Right lobe of liver (tissue), 4 donors: ENCODE measurements at regions not wholly inside any gene's neighbourhood (a gene's known extent, or its start where the extent isn't known, plus 50 kb on each side); places are given as distances from the start of the nearest gene placed in this dataset.

Experiments used
- POLR2A ChIP-seq: fragments of 450-650 bp; IDR thresholded peaks from one replicate; pipeline ENCODE4 v1.6.1; 2017; ENCODE audit warnings: antibody characterized with exemption, mild to moderate bottlenecking
- TF ChIP-seq, protein P1 (sequence below), 4 donors: fragments of 200-600 bp in 3 of 4; fragments of 450-650 bp in 1 of 4; IDR thresholded peaks; one replicate each; pipeline versions ENCODE4 v1.5.1 to v1.8.0; 2016 to 2022; ENCODE audit warnings: antibody characterized with exemption in 4 of 4, mild to moderate bottlenecking in 2 of 4
- donor health status: DM: no; HTN: no; CAD: no.
- donor health status: DM: no; HTN: no; CAD: no.
- donor health status: DM: no; HTN: yes; CAD: no.

DNA sequence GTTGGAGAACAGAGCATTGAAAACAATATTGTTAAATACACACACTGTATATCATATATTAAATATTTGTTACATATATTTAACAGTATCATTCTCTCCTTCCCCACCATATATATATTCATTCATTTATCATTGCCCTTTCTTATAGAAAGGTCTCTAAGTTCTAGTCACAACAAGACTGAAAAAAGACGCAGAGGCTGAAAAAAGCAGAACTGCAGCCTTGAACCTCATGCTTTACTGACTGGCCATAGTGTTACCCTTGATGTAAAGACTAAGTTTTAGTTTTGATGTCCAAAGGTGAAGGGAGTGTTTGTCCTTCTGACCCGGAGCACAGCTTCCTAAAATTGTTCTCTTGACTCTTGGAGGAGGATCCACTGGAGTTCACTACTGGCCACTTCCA, 247.9 kb downstream of the PTEN start:
- TF ChIP-seq, protein P1, sequence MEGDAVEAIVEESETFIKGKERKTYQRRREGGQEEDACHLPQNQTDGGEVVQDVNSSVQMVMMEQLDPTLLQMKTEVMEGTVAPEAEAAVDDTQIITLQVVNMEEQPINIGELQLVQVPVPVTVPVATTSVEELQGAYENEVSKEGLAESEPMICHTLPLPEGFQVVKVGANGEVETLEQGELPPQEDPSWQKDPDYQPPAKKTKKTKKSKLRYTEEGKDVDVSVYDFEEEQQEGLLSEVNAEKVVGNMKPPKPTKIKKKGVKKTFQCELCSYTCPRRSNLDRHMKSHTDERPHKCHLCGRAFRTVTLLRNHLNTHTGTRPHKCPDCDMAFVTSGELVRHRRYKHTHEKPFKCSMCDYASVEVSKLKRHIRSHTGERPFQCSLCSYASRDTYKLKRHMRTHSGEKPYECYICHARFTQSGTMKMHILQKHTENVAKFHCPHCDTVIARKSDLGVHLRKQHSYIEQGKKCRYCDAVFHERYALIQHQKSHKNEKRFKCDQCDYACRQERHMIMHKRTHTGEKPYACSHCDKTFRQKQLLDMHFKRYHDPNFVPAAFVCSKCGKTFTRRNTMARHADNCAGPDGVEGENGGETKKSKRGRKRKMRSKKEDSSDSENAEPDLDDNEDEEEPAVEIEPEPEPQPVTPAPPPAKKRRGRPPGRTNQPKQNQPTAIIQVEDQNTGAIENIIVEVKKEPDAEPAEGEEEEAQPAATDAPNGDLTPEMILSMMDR (IDR thresholded peaks at IDR 0.05) = no peak
- no peak for TF ChIP-seq POLR2A
